CMK (cell line): ENCODE measurements at regions not wholly inside any gene's neighbourhood (a gene's known extent, or its start where the extent isn't known, plus 50 kb on each side); places are given as distances from the start of the nearest gene placed in this dataset.
"Not testable (repeated sequence)": the region's sequence is repeated elsewhere in the genome, so short reads cannot be mapped to it uniquely, and the experiment has no call there.

Source experiments
- DNase-seq: peaks from one replicate; pipeline ENCODE4 v3.0.0-alpha.2; 2010; ENCODE audit warnings: low read depth

- DNase-seq = no peak
Observed at GRCh38 chr5:14054965-14055963, 87.9 kb upstream of the TRIO start.

GRCh38 chr5:14054111-14054854, 88.9 kb upstream of the TRIO start:
- no peak for DNase-seq

DNA sequence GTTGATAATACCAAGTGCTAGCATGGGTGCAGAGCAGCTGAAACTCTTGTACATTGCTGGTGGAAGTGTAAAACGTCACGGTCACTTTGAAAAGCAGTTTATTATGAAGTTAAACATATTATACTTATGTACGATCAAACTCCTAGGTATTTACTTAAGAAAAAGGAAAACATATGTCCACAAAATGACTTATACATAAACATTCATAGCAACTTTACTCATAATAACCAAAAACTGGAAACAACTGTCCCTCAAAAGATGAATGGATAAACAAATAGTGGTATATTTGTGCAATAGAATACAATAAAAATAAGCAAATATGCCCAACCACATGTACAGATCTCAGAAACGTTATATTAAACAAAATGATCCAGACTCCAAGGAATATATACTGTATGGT, 92.3 kb upstream of the TRIO start:
- no peak for DNase-seq

- DNase-seq = no peak
Observed at GRCh38 chr5:14048434-14048833, 94.7 kb upstream of the TRIO start.

DNA sequence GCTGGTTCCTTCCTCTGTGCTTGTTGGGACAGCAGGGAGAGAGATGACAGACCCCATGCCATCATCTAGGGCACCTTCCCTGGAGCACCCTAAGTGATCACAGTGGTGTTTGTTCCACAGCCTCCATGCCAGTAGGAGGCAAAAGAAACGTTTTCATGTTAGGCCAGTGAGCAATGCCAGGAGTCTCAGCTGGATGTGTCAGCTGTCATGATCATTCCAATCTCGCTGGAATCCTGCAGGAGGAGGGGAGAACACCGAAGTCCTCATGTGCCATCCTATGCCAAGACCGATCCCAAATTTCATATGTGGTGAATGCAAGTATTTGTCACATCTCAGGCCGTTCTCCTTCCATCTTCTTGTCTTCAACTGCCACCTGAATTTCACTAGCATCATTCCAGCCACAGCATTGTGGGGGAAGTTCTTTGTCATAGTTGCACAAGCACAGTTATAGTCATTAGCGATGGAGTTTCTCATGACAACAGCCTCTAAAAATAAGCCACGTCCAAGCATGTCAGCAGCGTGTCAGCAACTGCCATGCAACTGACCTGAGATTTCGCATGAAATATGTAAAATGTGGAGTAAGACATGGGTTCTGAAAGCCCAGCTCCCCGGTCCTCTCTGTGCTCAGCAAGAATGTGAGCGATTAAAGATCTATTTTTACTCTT, 97.2 kb upstream of the DNAH5 start:
- no peak for DNase-seq

DNA sequence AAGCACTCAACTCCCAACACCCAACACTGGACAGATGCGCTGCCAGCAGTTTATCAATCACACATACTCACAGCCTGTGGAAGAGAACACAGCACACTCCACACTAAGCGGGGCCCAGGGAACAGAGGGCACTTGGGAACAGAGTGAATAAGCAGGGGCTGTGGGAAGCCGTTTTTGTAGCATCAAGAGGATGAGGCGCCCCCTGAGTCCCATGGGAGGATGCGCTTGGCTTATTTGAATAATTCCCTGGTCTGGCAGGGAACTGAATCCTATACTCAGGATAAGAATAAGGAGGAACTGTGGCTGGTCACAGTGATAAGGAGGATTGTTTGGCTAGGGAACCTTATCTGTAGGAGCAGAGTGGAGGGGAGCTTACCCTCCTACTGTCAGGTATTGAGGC, 96.1 kb upstream of the DNAH5 start:
- DNase-seq = no peak

DNA sequence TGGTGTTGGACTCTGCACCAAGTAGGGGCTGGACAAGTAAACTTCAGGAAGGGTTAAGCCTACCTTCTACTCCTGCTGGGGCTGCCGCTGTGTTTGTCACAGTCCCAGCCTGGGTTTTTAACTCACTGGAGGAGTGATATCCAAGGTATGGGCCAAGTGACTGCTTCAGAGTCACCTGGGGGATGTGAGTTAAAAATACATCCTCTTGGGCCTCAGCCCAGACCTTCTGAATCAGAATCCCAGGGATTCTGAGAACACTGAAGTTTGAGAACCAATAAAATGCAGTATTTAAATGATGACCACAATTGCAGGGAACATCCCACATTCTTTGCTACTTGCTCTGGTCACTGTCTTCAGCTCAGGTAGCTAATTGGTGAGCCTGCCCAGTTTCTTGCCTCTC, 95.1 kb upstream of the DNAH5 start:
- DNase-seq = no peak

DNA sequence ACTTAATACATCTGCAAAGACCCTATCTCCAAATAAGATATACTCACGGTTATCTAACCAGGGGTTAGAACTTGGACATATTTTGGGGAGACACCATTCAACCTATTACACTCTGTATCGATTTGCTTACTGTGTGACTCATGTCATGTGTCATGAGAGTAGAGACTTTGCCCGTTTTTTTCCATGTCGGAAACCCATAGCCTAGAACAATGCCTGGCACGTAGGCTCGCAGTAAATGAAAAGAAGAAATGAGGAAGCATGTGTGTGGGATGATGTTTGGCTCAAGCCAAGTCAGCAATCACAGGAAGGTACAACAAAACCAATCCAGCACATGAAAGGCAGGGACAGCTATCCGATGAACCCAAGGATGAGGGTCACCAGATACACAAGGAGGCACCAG, 94.6 kb upstream of the DNAH5 start:
- no peak for DNase-seq

GRCh38 chr5:14038341-14038959, 94.0 kb upstream of the DNAH5 start:
- DNase-seq = no peak

DNA sequence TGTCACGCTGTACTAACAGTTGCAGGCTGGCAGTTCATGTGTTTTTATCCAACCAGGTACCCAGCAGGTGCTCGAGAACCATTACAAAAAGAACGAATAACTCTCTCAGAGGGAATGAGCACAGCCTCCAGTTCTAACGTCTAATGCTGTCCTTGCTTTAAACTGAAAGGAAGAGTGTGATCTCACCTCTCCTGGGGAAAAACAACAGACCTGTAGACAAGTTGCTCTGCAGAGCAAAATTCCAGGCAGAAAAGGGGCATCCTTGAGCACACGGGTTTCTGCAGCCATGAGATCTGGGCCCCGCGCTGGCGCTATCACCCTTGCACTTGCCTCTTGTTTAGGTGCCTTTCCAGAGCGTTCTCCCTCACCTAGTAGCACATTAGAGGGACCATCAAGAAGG, 92.5 kb upstream of the DNAH5 start:
- no peak for DNase-seq

- no peak for DNase-seq
Observed at GRCh38 chr5:14036514-14036913, 92.0 kb upstream of the DNAH5 start.

GRCh38 chr5:14035859-14036503, 91.5 kb upstream of the DNAH5 start:
- DNase-seq = no peak

- no peak for DNase-seq
Observed at GRCh38 chr5:14034963-14035362, 90.5 kb upstream of the DNAH5 start.

DNA sequence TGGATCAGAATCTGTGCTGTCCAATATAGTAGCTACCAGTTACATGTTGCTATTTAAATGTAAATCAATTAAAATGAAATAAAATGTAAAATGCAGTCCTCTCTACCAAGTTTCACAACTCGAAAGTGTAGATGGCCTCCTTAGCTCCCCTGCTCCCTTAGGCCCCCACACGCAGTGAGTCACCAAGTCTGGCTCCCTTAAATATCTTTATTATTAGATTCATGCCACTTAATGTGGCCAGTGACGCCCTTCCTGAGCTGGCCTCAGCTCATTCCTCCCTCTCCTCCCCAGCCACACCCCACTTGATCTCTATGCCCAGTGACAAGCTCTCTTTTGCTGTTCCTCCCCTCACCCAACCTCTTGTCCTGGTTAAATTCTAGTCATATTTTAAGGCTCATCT, 88.4 kb upstream of the DNAH5 start:
- no peak for DNase-seq

GRCh38 chr5:14028938-14029584, 84.6 kb upstream of the DNAH5 start:
- no peak for DNase-seq

GRCh38 chr5:14028188-14028587, 83.7 kb upstream of the DNAH5 start:
- no peak for DNase-seq

DNA sequence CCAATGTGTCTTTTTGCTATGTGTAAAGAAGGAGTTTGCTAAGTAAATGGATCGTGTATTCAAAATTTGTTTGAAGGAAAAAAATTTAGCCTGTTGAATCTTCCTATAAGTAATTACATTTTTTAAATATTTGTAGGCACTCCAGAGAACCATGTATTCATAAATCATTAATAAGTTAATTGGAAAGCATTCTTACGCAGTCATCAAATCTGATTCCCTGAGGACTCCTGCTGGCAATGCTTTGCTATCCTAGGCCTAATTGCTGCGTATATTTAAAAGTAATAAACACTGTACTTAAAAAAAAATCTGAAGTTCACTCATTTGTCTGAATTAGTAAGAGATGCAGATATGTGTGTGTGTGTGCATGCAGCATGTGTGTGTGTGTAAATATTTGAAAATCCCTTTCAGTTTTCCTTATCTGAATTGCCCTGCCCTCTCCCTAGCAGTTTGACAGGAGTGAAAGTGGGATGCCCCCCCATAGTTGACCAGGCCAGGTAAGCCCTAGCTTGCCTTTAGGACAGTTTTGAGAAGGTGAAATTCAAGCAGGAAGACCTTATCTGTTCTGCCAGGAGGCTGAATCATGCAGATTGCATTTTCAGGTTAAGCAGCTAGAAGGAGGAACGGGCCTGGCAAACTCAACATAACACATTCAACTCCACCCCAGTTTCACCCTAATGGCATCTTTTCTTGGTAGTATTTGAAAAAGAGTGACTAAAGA, 81.2 kb upstream of the DNAH5 start:
- no peak for DNase-seq

GRCh38 chr5:14022971-14023370, 78.5 kb upstream of the DNAH5 start:
- no peak for DNase-seq

GRCh38 chr5:14020944-14021343, 76.5 kb upstream of the DNAH5 start:
- DNase-seq = not testable (repeated sequence)

GRCh38 chr5:14019768-14020290, 75.3 kb upstream of the DNAH5 start:
- DNase-seq = no peak
